GM12878 (cell line): ENCODE measurements at regions not wholly inside any gene's neighbourhood (a gene's known extent, or its start where the extent isn't known, plus 50 kb on each side); places are given as distances from the start of the nearest gene placed in this dataset.

Experiments
- TF ChIP-seq, protein P1 (sequence below): IDR thresholded peaks from 2 replicates; pipeline ENCODE4 v1.6.1; 2012; ENCODE audit warnings: low read length, inconsistent platforms
- TF ChIP-seq, protein P2 (sequence below): IDR thresholded peaks from 2 replicates; pipeline ENCODE4 v1.6.1; 2012; ENCODE audit warnings: low read depth, low read length, improper control_type of control experiment
- TF ChIP-seq, protein P3 (sequence below), 3 experiments: IDR thresholded peaks in 2 of 3; conservative IDR thresholded peaks in 1 of 3; 2 replicates each; pipeline ENCODE4 v1.5.1; 2011; ENCODE audit warnings: low read depth in 3 of 3, low read length in 3 of 3, mild to moderate bottlenecking in 3 of 3, control low read depth in 2 of 3, moderate library complexity in 2 of 3, inconsistent platforms in 1 of 3, mixed read lengths in 1 of 3; ENCODE audit not compliant: control insufficient read depth in 2 of 3, insufficient read depth in 1 of 3; ENCODE audit errors: extremely low read depth in 1 of 3
- TF ChIP-seq, protein P4 (sequence below): IDR thresholded peaks from 2 replicates; pipeline ENCODE4 v1.6.1; 2012; ENCODE audit warnings: low read depth, low read length, improper control_type of control experiment
- TF ChIP-seq, protein P5 (sequence below): fragments of 450-650 bp; formaldehyde crosslinking; IDR thresholded peaks from 2 replicates; pipeline ENCODE4 v1.4.0; 2022; ENCODE audit warnings: mild to moderate bottlenecking, moderate library complexity

DNA sequence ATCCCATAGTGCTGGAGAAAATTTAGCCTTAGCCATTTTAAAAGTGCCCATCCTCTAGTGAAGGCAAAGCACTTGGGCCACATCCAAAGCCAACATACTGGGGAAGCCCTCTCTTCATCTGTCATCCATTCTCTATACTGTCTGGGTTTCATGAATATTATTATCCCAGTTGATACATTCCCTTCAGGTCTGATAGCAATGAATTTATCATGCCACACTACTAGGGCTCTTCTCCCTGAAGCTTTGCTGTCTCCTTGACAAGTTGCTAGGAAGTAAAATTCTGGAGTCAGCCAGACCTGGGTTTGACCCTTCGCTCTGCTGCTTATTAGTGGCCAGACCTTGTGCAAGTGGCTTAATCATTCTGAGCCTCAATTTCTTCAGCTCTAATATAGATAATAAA, 1041.4 kb upstream of the ADGRL2 start:
- TF ChIP-seq, protein P1, sequence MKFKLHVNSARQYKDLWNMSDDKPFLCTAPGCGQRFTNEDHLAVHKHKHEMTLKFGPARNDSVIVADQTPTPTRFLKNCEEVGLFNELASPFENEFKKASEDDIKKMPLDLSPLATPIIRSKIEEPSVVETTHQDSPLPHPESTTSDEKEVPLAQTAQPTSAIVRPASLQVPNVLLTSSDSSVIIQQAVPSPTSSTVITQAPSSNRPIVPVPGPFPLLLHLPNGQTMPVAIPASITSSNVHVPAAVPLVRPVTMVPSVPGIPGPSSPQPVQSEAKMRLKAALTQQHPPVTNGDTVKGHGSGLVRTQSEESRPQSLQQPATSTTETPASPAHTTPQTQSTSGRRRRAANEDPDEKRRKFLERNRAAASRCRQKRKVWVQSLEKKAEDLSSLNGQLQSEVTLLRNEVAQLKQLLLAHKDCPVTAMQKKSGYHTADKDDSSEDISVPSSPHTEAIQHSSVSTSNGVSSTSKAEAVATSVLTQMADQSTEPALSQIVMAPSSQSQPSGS, result no peak
- TF ChIP-seq, protein P2, sequence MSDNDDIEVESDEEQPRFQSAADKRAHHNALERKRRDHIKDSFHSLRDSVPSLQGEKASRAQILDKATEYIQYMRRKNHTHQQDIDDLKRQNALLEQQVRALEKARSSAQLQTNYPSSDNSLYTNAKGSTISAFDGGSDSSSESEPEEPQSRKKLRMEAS, result no peak
- TF ChIP-seq, protein P3, sequence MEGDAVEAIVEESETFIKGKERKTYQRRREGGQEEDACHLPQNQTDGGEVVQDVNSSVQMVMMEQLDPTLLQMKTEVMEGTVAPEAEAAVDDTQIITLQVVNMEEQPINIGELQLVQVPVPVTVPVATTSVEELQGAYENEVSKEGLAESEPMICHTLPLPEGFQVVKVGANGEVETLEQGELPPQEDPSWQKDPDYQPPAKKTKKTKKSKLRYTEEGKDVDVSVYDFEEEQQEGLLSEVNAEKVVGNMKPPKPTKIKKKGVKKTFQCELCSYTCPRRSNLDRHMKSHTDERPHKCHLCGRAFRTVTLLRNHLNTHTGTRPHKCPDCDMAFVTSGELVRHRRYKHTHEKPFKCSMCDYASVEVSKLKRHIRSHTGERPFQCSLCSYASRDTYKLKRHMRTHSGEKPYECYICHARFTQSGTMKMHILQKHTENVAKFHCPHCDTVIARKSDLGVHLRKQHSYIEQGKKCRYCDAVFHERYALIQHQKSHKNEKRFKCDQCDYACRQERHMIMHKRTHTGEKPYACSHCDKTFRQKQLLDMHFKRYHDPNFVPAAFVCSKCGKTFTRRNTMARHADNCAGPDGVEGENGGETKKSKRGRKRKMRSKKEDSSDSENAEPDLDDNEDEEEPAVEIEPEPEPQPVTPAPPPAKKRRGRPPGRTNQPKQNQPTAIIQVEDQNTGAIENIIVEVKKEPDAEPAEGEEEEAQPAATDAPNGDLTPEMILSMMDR (IDR thresholded peaks at IDR 0.05 in 2 of 3, conservative IDR thresholded peaks at IDR 0.05 in 1 of 3; ENCODE audit: control insufficient read depth in 2 of 3, extremely low read depth in 1 of 3, insufficient read depth in 1 of 3, low read depth in 3 of 3, low read length in 3 of 3), result no peak
- TF ChIP-seq, protein P4, sequence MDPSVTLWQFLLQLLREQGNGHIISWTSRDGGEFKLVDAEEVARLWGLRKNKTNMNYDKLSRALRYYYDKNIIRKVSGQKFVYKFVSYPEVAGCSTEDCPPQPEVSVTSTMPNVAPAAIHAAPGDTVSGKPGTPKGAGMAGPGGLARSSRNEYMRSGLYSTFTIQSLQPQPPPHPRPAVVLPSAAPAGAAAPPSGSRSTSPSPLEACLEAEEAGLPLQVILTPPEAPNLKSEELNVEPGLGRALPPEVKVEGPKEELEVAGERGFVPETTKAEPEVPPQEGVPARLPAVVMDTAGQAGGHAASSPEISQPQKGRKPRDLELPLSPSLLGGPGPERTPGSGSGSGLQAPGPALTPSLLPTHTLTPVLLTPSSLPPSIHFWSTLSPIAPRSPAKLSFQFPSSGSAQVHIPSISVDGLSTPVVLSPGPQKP, result no peak
- TF ChIP-seq, protein P5, sequence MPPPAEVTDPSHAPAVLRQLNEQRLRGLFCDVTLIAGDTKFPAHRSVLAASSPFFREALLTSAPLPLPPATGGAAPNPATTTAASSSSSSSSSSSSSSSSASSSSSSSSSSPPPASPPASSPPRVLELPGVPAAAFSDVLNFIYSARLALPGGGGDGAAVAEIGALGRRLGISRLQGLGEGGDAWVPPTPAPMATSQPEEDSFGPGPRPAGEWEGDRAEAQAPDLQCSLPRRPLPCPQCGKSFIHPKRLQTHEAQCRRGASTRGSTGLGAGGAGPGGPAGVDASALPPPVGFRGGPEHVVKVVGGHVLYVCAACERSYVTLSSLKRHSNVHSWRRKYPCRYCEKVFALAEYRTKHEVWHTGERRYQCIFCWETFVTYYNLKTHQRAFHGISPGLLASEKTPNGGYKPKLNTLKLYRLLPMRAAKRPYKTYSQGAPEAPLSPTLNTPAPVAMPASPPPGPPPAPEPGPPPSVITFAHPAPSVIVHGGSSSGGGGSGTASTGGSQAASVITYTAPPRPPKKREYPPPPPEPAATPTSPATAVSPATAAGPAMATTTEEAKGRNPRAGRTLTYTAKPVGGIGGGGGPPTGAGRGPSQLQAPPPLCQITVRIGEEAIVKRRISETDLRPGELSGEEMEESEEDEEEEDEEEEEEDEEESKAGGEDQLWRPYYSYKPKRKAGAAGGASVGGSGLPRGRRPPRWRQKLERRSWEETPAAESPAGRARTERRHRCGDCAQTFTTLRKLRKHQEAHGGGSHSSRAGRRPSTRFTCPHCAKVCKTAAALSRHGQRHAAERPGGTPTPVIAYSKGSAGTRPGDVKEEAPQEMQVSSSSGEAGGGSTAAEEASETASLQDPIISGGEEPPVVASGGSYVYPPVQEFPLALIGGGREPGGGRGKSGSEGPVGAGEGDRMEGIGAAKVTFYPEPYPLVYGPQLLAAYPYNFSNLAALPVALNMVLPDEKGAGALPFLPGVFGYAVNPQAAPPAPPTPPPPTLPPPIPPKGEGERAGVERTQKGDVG (CRISPR knock-in tag), result no peak
